Right cardiac atrium (tissue), 5 donors: ENCODE measurements at regions not wholly inside any gene's neighbourhood (a gene's known extent, or its start where the extent isn't known, plus 50 kb on each side); places are given as distances from the start of the nearest gene placed in this dataset.

ENCODE experiments used
- ATAC-seq, 2 donors: fragments of 200-7000 bp; cut with Tn5 transposase; one replicate each; pipeline versions ENCODE4 v1.8.0 to v1.9.1; 2020; ENCODE audit warnings: moderate library complexity in 2 of 2, mild to moderate bottlenecking in 1 of 2
- DNase-seq, 3 donors: peaks; one replicate each; pipeline ENCODE4 v3.0.0-alpha.2; 2020
- H3K27ac ChIP-seq: one replicate; pipeline ENCODE4 v1.5.1; 2013; ENCODE audit warnings: mild to moderate bottlenecking, low read length, control low read depth, moderate library complexity
- H3K27me3 ChIP-seq: one replicate; pipeline ENCODE4 v1.6.1; 2013; ENCODE audit not compliant: control insufficient read depth, insufficient read depth
- H3K4me1 ChIP-seq: one replicate; pipeline ENCODE4 v1.6.1; 2013; ENCODE audit warnings: low read length; ENCODE audit not compliant: control insufficient read depth, insufficient read depth
- H3K4me3 ChIP-seq: one replicate; pipeline ENCODE4 v1.5.1; 2013; ENCODE audit warnings: low read length, control low read depth
- H3K9me3 ChIP-seq: one replicate; pipeline ENCODE4 v1.6.1; 2013; ENCODE audit warnings: low read length; ENCODE audit not compliant: control insufficient read depth
- WGBS: extraction: QIAGEN DNeasy Blood & Tissue Kit; methylation state at CpG from one replicate; pipeline ENCODE4 v1.1.7; 2013; 5-methylcytosine and 5-hydroxymethylcytosine counted together
- intact Hi-C, 4 donors: fragments of 100-400 bp; cut with DNase I; formaldehyde crosslinking; loops; one replicate each; pipeline versions ENCODE4 v1.11.0 to v1.14.0; 2022 to 2023
- donor health status: healthy with polysubstance abuse.
- donor health status: DM: no; HTN: yes; CAD: no.
- donor health status: DM: no; HTN: no; CAD: no.
- donor health status: DM: no; HTN: yes; CAD: no; lungs with severe emphysema.
- donor health status: DM: yes; HTN: yes; CAD: no.

DNA sequence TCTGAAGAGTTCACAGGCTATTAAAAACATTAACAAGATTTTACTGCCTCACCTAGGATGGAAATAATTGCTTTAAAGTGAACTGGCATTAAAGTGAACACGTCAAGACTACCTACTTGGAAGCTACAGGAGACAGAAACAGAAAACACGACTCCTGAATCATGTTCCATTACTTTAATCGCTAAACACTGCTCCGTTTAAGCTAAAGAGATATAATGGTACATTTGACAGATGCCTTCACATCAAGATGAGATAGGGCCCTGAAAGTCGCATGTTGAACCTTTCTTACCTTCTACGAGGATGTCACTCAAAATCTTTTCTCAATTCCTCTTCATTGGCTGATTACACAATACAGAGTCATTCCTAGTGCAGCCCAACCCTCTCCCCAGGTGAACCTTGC is 206.3 kb upstream of the GATB start:
- ATAC-seq (no peak), DNase-seq (no peak)
- WGBS, result 75% methylated on average over 6 of the region's 6 CpGs
- Histone ChIP-seq H3K9me3 (no peaks in the 10 kb centered on the region), H3K27me3 (no peaks in the 10 kb centered on the region), H3K27ac (no peak overlapping the region), H3K4me3 (no peak overlapping the region), H3K4me1 (no peaks in the 10 kb centered on the region)
- intact Hi-C loops, result no loop called here

- ATAC-seq, result no peak
- intact Hi-C loops, result no loop called here
- WGBS, result 68% methylated on average over 4 of the region's 4 CpGs
- Histone ChIP-seq H3K4me1 (peaks cover 1% of the 10 kb centered on the region), H3K9me3 (no peaks in the 10 kb centered on the region), H3K27ac (no peak overlapping the region), H3K4me3 (no peak overlapping the region), H3K27me3 (no peaks in the 10 kb centered on the region)
- DNase-seq, result no peak
Measured at GRCh38 chr4:151962138-151962823, 201.5 kb upstream of the GATB start.

DNA sequence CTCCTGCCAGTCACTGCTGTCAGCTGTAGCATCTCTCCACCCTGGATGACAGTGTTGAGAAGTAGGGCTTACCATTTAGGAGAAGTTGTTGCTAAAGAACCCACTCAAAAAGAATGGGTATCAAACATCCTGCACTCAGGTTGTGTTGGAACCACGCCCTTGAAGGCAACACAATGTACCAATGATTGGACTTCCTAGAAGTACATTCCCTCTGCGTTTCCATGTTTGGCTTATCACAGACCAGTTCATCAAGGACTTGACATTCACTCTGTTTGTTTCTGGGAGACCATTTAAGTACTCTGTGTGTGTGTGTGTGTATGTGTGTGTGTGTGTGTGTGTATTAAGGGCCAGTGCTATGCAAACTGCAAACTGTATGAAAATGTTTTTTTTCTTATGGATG is 200.6 kb upstream of the GATB start:
- Histone ChIP-seq H3K27ac (no peak overlapping the region), H3K4me3 (no peak overlapping the region), H3K27me3 (no peaks in the 10 kb centered on the region), H3K9me3 (no peaks in the 10 kb centered on the region), H3K4me1 (peaks cover 4% of the 10 kb centered on the region)
- intact Hi-C loops, result no loop called here
- 48% methylated on average over 2 of the region's 2 CpGs for WGBS
- ATAC-seq (peak; percentile 43 to 64), DNase-seq (no peak)

DNA sequence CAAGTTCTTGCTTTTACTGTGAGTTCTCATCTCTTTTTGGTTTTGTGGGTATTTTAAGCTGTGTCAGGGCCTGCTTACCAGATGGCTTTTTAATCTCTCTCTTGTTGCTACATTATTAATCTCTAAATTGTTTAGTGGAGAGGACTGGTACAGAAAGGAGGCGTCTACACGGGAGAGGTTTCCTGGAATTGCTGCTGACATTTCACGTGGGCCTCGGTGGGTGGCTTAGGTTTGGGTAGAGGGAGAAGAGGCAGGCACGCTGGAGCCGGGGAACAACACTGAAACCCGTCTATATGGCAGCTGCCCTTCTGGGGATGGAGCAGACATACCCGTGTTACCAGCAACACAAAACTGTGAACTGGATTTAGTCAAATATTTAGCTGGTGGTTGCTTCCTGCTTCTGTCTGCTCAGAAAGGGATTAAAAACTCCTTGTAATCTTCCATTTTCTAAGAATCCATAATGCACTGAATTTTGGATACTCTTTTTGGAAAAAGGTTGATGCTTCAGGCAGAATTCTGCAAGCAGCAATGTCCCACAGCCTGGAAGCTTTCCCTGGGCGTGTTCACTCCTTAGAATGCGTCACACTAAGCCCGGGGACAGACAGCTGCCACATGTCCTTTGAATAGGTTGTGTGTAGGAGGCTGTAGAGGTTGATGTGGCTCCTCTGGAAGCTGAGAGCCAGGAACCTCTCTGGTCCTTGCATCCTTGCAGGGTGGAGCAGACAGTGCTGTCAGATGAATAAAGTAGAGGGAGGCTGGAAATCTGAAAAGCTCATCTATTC is 199.8 kb upstream of the GATB start:
- H3K4me3 ChIP-seq, result no peak overlapping the region
- 59% methylated on average over 11 of the region's 11 CpGs for WGBS
- H3K9me3 ChIP-seq, result no peaks in the 10 kb centered on the region
- DNase-seq (no peak), ATAC-seq (peak in 1 of 2 donors; percentile 39)
- no peaks in the 10 kb centered on the region for H3K27me3 ChIP-seq
- peaks cover 4% of the 10 kb centered on the region for H3K4me1 ChIP-seq
- no peak overlapping the region for H3K27ac ChIP-seq
- intact Hi-C loops, result no loop called here

DNA sequence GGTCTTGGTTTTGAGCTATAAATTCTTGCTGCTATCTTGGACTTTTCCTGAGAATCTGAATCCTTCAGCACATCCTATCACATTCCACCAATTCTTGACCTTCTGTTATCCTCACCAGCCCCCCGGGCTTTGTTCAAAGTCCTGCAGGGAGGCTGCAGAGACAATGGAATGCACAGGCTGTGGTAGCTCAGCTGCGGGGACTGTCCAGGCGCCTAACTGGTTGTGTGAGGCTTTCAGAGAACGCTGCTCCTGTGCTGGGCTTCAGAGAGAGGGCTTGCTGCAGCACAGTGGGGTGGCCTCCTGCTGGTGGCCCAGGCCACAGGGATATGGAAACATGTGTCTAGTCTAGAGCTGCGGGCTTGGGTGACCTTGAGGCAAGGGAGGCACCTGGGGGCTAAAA is 196.3 kb upstream of the GATB start:
- ATAC-seq, result peak in 1 of 2 donors; percentile 42
- 18% methylated on average over 5 of the region's 5 CpGs for WGBS
- intact Hi-C loops, result no loop called here
- Histone ChIP-seq H3K27ac (no peak overlapping the region), H3K9me3 (no peaks in the 10 kb centered on the region), H3K4me1 (peaks cover 4% of the 10 kb centered on the region), H3K4me3 (no peak overlapping the region), H3K27me3 (no peaks in the 10 kb centered on the region)
- DNase-seq, result peak in 2 of 3 donors; percentile 43 to 45

GRCh38 chr4:151955721-151956380 is 195.0 kb upstream of the GATB start:
- WGBS, result 88% methylated on average over 5 of the region's 5 CpGs
- H3K9me3 ChIP-seq, result no peaks in the 10 kb centered on the region
- no peaks in the 10 kb centered on the region for H3K27me3 ChIP-seq
- H3K27ac ChIP-seq, result no peak overlapping the region
- no peak overlapping the region for H3K4me3 ChIP-seq
- ATAC-seq, result no peak
- peaks cover 4% of the 10 kb centered on the region for H3K4me1 ChIP-seq
- no peak for DNase-seq
- intact Hi-C loops, result no loop called here

DNA sequence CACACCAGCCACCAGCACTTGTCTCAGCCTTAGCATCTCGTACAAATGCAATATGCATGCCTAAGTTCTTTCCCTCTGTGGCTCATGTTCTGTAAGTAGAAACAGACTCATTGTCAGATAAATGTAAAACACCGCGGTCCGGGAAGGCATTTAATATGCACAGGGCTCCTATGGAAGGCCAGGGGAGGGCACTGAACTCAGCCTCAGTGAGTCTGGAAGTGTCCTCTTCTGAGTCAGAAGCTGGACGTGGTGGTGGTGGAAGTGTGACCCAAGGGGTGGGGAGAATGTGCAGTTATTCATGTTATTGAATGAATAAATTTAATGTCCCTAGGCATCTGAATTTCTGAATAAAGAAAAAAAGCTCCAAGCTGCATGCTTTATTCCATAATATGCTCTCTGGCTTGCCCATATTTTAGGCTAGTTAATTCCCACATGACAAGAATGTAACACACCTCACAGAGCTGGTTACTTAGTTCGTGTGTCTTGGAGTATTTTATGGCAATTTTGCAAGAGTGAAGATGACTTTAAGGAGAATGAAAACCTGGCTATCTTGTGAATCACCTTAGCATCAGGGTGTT is 193.1 kb upstream of the GATB start:
- Histone ChIP-seq H3K9me3 (no peaks in the 10 kb centered on the region), H3K27me3 (no peaks in the 10 kb centered on the region), H3K4me3 (no peak overlapping the region), H3K4me1 (peaks cover 4% of the 10 kb centered on the region), H3K27ac (no peak overlapping the region)
- whole genome bisulfite sequencing, result 82% methylated on average over 6 of the region's 6 CpGs
- DNase-seq (no peak), ATAC-seq (no peak)
- intact Hi-C loops, result no loop called here

- no peaks in the 10 kb centered on the region for H3K9me3 ChIP-seq
- peaks cover 4% of the 10 kb centered on the region for H3K4me1 ChIP-seq
- ATAC-seq (no peak), DNase-seq (no peak)
- no peaks in the 10 kb centered on the region for H3K27me3 ChIP-seq
- H3K4me3 ChIP-seq, result no peak overlapping the region
- H3K27ac ChIP-seq, result no peak overlapping the region
- WGBS, result 95% methylated on average over 1 of the region's 1 CpG
- intact Hi-C loops, result no loop called here
Measured at GRCh38 chr4:151953312-151953711, 192.5 kb upstream of the GATB start.

- H3K9me3 ChIP-seq, result no peaks in the 10 kb centered on the region
- DNase-seq, result no peak
- ATAC-seq, result no peak
- H3K4me1 ChIP-seq, result peaks cover 4% of the 10 kb centered on the region
- intact Hi-C loops, result no loop called here
- WGBS, result 88% methylated on average over 6 of the region's 6 CpGs
- no peak overlapping the region for H3K4me3 ChIP-seq
- no peak overlapping the region for H3K27ac ChIP-seq
- H3K27me3 ChIP-seq, result no peaks in the 10 kb centered on the region
Measured at GRCh38 chr4:151952711-151953254, 192.0 kb upstream of the GATB start.

GRCh38 chr4:151952137-151952536 is 191.3 kb upstream of the GATB start:
- intact Hi-C loops, result no loop called here
- ATAC-seq, result no peak
- H3K4me3 ChIP-seq, result no peak overlapping the region
- no peak for DNase-seq
- H3K27ac ChIP-seq, result no peak overlapping the region
- no peaks in the 10 kb centered on the region for H3K9me3 ChIP-seq
- WGBS, result 69% methylated on average over 4 of the region's 4 CpGs
- H3K27me3 ChIP-seq, result no peaks in the 10 kb centered on the region
- H3K4me1 ChIP-seq, result peaks cover 2% of the 10 kb centered on the region

DNA sequence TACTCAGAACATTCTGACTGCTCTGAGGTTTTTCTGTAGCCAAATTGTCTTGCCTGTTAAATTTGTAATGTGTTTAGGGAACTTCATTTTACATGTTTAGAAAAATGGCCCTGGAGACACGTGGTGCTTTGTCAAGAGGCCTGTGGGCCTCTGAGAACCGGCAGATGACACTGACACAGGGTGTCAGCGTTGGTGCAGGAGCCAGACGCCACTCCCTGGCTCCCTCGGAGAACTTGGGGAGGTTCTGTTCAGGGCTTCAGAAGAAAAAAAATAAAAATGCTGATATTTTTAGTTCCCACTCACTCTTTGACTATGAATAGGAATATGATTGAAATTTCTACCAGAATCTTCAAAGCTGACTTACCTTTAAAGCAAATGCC is 190.9 kb upstream of the GATB start:
- no peaks in the 10 kb centered on the region for H3K27me3 ChIP-seq
- H3K9me3 ChIP-seq, result no peaks in the 10 kb centered on the region
- ATAC-seq, result no peak
- intact Hi-C loops, result no loop called here
- WGBS, result 35% methylated on average over 5 of the region's 5 CpGs
- no peak overlapping the region for H3K4me3 ChIP-seq
- no peak overlapping the region for H3K27ac ChIP-seq
- no peak for DNase-seq
- no peaks in the 10 kb centered on the region for H3K4me1 ChIP-seq
